HUES6 (cell line): ENCODE measurements at regions not wholly inside any gene's neighbourhood (a gene's known extent, or its start where the extent isn't known, plus 50 kb on each side); places are given as distances from the start of the nearest gene placed in this dataset.
"Not testable (repeated sequence)": the region's sequence is repeated elsewhere in the genome, so short reads cannot be mapped to it uniquely, and the experiment has no call there.

Experiments
- H3K27ac ChIP-seq: 2 replicates; pipeline ENCODE4 v1.7.0; 2013; ENCODE audit warnings: low read depth, mild to moderate bottlenecking, low read length, inconsistent platforms
- H3K27me3 ChIP-seq: 2 replicates; pipeline ENCODE4 v1.6.1; 2013; ENCODE audit warnings: low read length; ENCODE audit not compliant: control insufficient read depth, insufficient read depth
- H3K36me3 ChIP-seq: 2 replicates; pipeline ENCODE4 v1.6.1; 2013; ENCODE audit warnings: low read length; ENCODE audit not compliant: control insufficient read depth, insufficient read depth
- H3K4me1 ChIP-seq: 2 replicates; pipeline ENCODE4 v1.6.1; 2013; ENCODE audit warnings: low read length; ENCODE audit not compliant: control insufficient read depth, insufficient read depth
- H3K4me3 ChIP-seq: 2 replicates; pipeline ENCODE4 v1.5.1; 2013; ENCODE audit warnings: low read depth, low read length
- H3K9ac ChIP-seq: one replicate; pipeline ENCODE4 v1.6.1; 2013; ENCODE audit warnings: mild to moderate bottlenecking, low read length
- H3K9me3 ChIP-seq: 2 replicates; pipeline ENCODE4 v1.6.1; 2013; ENCODE audit warnings: low read depth, low read length; ENCODE audit not compliant: control insufficient read depth, insufficient read depth

- H3K9ac ChIP-seq = no peak overlapping the region
- no peaks in the 10 kb centered on the region for H3K36me3 ChIP-seq
- H3K27ac ChIP-seq = no peak overlapping the region
- H3K4me1 ChIP-seq = peaks cover 10% of the 10 kb centered on the region
- H3K9me3 ChIP-seq = no peaks in the 10 kb centered on the region
- no peak overlapping the region for H3K4me3 ChIP-seq
- no peaks in the 10 kb centered on the region for H3K27me3 ChIP-seq
Measured at GRCh38 chr15:87477737-87478686, 778.5 kb downstream of the NTRK3 start.

- no peak overlapping the region for H3K4me3 ChIP-seq
- no peaks in the 10 kb centered on the region for H3K36me3 ChIP-seq
- H3K27me3 ChIP-seq = no peaks in the 10 kb centered on the region
- H3K4me1 ChIP-seq = peaks cover 10% of the 10 kb centered on the region
- H3K9ac ChIP-seq = no peak overlapping the region
- no peaks in the 10 kb centered on the region for H3K9me3 ChIP-seq
- H3K27ac ChIP-seq = no peak overlapping the region
Measured at GRCh38 chr15:87477026-87477425, 779.5 kb downstream of the NTRK3 start.

GRCh38 chr15:87470923-87471322 is 785.6 kb downstream of the NTRK3 start:
- no peaks in the 10 kb centered on the region for H3K4me1 ChIP-seq
- H3K27ac ChIP-seq = no peak overlapping the region
- H3K9me3 ChIP-seq = no peaks in the 10 kb centered on the region
- no peak overlapping the region for H3K4me3 ChIP-seq
- no peak overlapping the region for H3K9ac ChIP-seq
- no peaks in the 10 kb centered on the region for H3K27me3 ChIP-seq
- no peaks in the 10 kb centered on the region for H3K36me3 ChIP-seq

- H3K9ac ChIP-seq = peak overlapping the region; percentile 39
- H3K27ac ChIP-seq, H3K4me1 ChIP-seq, H3K27me3 ChIP-seq, H3K36me3 ChIP-seq, H3K9me3 ChIP-seq: not testable (repeated sequence)
- H3K4me3 ChIP-seq = peak overlapping the region; percentile 48; the same call in 1 of the 2 replicates
Measured at GRCh38 chr15:87463956-87464355, 792.6 kb downstream of the NTRK3 start.

GRCh38 chr15:87461631-87462030 is 794.9 kb downstream of the NTRK3 start:
- Histone ChIP-seq H3K9me3 (no peaks in the 10 kb centered on the region), H3K36me3 (no peaks in the 10 kb centered on the region), H3K27ac (no peak overlapping the region), H3K9ac (no peak overlapping the region), H3K4me1 (no peaks in the 10 kb centered on the region), H3K4me3 (no peak overlapping the region), H3K27me3 (no peaks in the 10 kb centered on the region)

- Histone ChIP-seq H3K36me3 (no peaks in the 10 kb centered on the region), H3K9me3 (no peaks in the 10 kb centered on the region), H3K27ac (no peak overlapping the region), H3K4me3 (no peak overlapping the region), H3K9ac (no peak overlapping the region), H3K27me3 (no peaks in the 10 kb centered on the region), H3K4me1 (no peaks in the 10 kb centered on the region)
Measured at GRCh38 chr15:87454860-87455259, 801.7 kb downstream of the NTRK3 start.

- Histone ChIP-seq H3K36me3 (no peaks in the 10 kb centered on the region), H3K4me1 (no peaks in the 10 kb centered on the region), H3K27me3 (no peaks in the 10 kb centered on the region), H3K27ac (no peak overlapping the region), H3K9me3 (no peaks in the 10 kb centered on the region), H3K4me3 (no peak overlapping the region), H3K9ac (no peak overlapping the region)
Measured at GRCh38 chr15:87450314-87450713, 806.2 kb downstream of the NTRK3 start.

GRCh38 chr15:87439090-87439489 is 817.4 kb downstream of the NTRK3 start:
- H3K4me1 ChIP-seq = peaks cover 4% of the 10 kb centered on the region
- no peaks in the 10 kb centered on the region for H3K36me3 ChIP-seq
- no peaks in the 10 kb centered on the region for H3K27me3 ChIP-seq
- H3K4me3 ChIP-seq = no peak overlapping the region
- H3K9me3 ChIP-seq = no peaks in the 10 kb centered on the region; the same call in 1 of the 2 replicates
- no peak overlapping the region for H3K27ac ChIP-seq
- no peak overlapping the region for H3K9ac ChIP-seq

GRCh38 chr15:87433871-87434270 is 822.7 kb downstream of the NTRK3 start:
- no peak overlapping the region for H3K9ac ChIP-seq
- H3K36me3 ChIP-seq = no peaks in the 10 kb centered on the region
- no peak overlapping the region for H3K27ac ChIP-seq
- no peak overlapping the region for H3K4me3 ChIP-seq
- no peaks in the 10 kb centered on the region; the same call in 1 of the 2 replicates for H3K9me3 ChIP-seq
- H3K27me3 ChIP-seq = no peaks in the 10 kb centered on the region
- peaks cover 6% of the 10 kb centered on the region for H3K4me1 ChIP-seq

- no peak overlapping the region for H3K27ac ChIP-seq
- H3K9ac ChIP-seq = no peak overlapping the region
- no peaks in the 10 kb centered on the region for H3K36me3 ChIP-seq
- no peak overlapping the region for H3K4me3 ChIP-seq
- no peaks in the 10 kb centered on the region for H3K9me3 ChIP-seq
- H3K4me1 ChIP-seq = peaks cover 6% of the 10 kb centered on the region
- no peaks in the 10 kb centered on the region for H3K27me3 ChIP-seq
Measured at GRCh38 chr15:87429754-87430153, 826.8 kb downstream of the NTRK3 start.

- Histone ChIP-seq H3K4me3 (no peak overlapping the region), H3K9me3 (no peaks in the 10 kb centered on the region), H3K27ac (no peak overlapping the region), H3K4me1 (no peaks in the 10 kb centered on the region; the same call in 1 of the 2 replicates), H3K36me3 (no peaks in the 10 kb centered on the region), H3K9ac (no peak overlapping the region), H3K27me3 (no peaks in the 10 kb centered on the region)
Measured at GRCh38 chr15:87420017-87420416, 836.5 kb downstream of the NTRK3 start.
